ENCODE measurements at regions not wholly inside any gene's neighbourhood (a gene's known extent, or its start where the extent isn't known, plus 50 kb on each side); places are given as distances from the start of the nearest gene placed in this dataset.
"Not testable (repeated sequence)": the region's sequence is repeated elsewhere in the genome, so short reads cannot be mapped to it uniquely, and the experiment has no call there.

DNA sequence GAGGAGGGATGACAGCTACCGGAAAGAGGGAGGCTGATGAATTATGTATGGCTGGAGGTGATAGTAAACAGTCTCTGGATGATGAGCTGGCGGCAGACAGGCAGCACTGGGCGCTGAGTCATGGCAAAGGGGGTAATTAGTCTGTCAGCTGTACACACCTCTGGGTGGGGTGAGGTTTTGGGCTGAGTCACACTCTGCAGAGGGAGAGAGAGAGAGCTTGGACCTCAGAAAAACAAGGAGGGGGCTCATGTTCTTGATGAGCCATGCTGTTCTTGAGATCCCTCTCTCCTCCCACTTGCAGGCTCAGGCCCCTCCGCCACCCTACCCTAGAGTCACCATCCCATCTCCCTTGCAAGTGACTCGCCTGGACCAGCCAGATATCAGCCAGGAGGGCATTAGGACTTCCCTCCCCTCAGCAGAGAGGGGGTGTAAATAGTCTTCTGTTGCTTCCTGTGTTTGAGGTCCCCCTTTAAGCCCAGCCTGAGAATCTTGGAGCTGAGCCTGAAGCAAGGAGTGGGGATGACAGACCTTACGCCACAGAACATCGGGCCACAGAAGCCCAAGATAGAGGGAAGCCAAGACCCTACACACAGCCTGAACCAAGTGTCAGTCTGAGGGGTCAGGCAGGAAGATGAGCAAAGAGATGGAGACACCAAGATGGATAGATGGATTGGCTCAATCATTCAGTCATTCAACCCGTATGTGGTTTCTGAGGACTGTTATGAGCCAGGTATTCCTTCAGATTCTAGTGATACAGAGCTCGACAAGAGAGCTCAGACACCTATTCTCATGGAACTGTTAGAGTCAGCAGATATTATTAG is 383.2 kb upstream of the CCL2 start:
- Mint-ChIP-seq H3K4me3 (peak overlapping the region; percentile 17), H3K9me3 (no peaks in the 10 kb centered on the region), H3K4me1 (ENCODE audit: unreplicated experiment) (peaks cover 12% of the 10 kb centered on the region), H3K36me3 (no peaks in the 10 kb centered on the region), H3K27ac (peak overlapping the region; percentile 57), H3K27me3 (peaks cover 19% of the 10 kb centered on the region)
- DNase-seq (ENCODE audit: extremely low spot score, unreplicated experiment) = no peak
- TF ChIP-seq, protein P1, sequence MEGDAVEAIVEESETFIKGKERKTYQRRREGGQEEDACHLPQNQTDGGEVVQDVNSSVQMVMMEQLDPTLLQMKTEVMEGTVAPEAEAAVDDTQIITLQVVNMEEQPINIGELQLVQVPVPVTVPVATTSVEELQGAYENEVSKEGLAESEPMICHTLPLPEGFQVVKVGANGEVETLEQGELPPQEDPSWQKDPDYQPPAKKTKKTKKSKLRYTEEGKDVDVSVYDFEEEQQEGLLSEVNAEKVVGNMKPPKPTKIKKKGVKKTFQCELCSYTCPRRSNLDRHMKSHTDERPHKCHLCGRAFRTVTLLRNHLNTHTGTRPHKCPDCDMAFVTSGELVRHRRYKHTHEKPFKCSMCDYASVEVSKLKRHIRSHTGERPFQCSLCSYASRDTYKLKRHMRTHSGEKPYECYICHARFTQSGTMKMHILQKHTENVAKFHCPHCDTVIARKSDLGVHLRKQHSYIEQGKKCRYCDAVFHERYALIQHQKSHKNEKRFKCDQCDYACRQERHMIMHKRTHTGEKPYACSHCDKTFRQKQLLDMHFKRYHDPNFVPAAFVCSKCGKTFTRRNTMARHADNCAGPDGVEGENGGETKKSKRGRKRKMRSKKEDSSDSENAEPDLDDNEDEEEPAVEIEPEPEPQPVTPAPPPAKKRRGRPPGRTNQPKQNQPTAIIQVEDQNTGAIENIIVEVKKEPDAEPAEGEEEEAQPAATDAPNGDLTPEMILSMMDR (conservative IDR thresholded peaks at IDR 0.05) = no peak

DNA sequence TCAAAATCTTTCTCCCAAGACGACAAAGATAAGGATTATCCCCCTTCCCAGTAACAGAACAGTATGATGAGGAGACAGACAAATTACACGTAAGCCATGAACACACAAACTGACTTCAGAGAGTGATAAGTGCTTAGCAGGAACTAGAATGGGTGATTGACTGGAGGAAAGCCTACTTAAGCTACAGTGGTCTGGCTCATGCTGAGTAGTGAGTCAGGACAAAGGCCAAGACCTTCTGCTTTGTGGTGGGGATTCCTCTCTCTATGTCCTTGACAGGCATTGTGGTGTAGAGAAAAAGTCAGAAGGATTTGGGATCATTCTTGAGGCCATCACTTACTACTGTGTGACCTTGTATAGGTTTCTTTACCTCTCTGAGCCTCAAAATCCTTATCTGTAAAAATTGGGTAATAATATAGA is 381.9 kb upstream of the CCL2 start:
- Mint-ChIP-seq H3K4me1 (ENCODE audit: unreplicated experiment) (peaks cover 12% of the 10 kb centered on the region), H3K36me3 (no peaks in the 10 kb centered on the region), H3K27me3 (peaks cover 20% of the 10 kb centered on the region), H3K9me3 (no peaks in the 10 kb centered on the region), H3K4me3 (no peak overlapping the region), H3K27ac (no peak overlapping the region)
- TF ChIP-seq, protein P1 (conservative IDR thresholded peaks at IDR 0.05) = no peak
- no peak for DNase-seq (ENCODE audit: extremely low spot score, unreplicated experiment)

DNA sequence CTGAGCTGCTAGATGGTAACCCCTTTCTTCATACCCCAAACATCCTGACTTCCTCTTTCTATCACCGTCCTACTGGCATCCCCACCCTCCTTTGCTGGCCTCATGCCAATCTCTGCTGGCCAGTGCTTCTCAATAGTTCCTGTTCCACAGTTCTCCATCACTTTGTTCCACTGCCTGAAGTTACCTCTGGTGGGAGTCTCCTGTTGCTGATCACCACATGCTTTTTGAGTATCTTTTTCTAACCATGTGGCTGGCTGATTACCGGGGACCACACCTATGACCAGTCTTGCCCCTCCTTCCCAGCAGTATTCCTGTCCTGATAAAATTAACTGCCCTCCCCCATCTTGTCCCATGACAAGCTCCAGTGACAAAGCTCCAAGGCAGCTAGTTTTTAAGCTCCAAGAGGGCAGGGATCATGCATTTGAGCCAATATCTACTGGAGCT is 380.4 kb upstream of the CCL2 start:
- no peak overlapping the region for H3K4me3 Mint-ChIP-seq
- DNase-seq (ENCODE audit: extremely low spot score, unreplicated experiment) = no peak
- H3K36me3 Mint-ChIP-seq = no peaks in the 10 kb centered on the region
- H3K9me3 Mint-ChIP-seq = no peaks in the 10 kb centered on the region
- TF ChIP-seq, protein P1 (conservative IDR thresholded peaks at IDR 0.05) = no peak
- H3K27me3 Mint-ChIP-seq = peaks cover 23% of the 10 kb centered on the region
- no peak overlapping the region for H3K27ac Mint-ChIP-seq
- peaks cover 12% of the 10 kb centered on the region for H3K4me1 Mint-ChIP-seq (ENCODE audit: unreplicated experiment)

DNA sequence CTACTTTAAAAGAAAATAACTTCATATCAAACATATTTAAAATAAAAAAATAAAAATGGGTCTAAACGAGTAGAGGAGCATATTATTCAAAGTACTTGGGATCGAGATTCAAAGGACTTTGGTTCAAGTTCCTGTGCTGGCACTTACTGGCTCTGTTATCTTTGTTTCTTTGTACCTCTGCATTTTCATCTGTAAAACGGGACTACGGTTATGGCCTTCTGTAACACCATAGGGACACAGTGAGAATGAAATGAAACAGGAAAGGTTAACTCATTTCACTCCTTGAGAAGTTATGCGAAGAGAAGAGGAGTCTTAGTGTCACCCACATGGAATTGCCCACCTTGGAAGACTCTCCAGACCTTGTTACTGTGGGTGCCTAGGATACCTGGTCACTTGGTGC is 379.1 kb upstream of the CCL2 start:
- TF ChIP-seq, protein P1 (conservative IDR thresholded peaks at IDR 0.05) = no peak
- Mint-ChIP-seq H3K36me3 (no peaks in the 10 kb centered on the region), H3K9me3 (no peaks in the 10 kb centered on the region), H3K4me3 (no peak overlapping the region), H3K4me1 (ENCODE audit: unreplicated experiment) (peaks cover 12% of the 10 kb centered on the region), H3K27ac (no peak overlapping the region), H3K27me3 (peaks cover 27% of the 10 kb centered on the region)
- no peak for DNase-seq (ENCODE audit: extremely low spot score, unreplicated experiment)

DNA sequence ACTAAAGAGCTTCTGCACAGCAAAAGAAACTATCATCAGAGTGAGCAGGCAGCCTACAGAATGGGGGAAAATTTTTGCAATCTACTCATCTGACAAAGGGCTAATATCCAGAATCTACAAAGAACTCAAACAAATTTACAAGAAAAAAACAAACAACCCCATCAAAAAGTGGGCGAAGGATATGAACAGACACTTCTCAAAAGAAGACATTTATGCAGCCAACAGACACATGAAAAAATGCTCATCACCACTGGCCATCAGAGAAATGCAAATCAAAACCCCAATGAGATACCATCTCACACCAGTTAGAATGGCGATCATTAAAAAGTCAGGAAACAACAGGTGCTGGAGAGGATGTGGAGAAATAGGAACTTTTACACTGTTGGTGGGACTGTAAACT is 372.8 kb upstream of the CCL2 start:
- H3K4me1 Mint-ChIP-seq (ENCODE audit: unreplicated experiment); H3K9me3 Mint-ChIP-seq; H3K4me3 Mint-ChIP-seq; DNase-seq (ENCODE audit: extremely low spot score, unreplicated experiment); H3K27ac Mint-ChIP-seq; H3K36me3 Mint-ChIP-seq: not testable (repeated sequence)
- peaks cover 20% of the 10 kb centered on the region for H3K27me3 Mint-ChIP-seq

DNA sequence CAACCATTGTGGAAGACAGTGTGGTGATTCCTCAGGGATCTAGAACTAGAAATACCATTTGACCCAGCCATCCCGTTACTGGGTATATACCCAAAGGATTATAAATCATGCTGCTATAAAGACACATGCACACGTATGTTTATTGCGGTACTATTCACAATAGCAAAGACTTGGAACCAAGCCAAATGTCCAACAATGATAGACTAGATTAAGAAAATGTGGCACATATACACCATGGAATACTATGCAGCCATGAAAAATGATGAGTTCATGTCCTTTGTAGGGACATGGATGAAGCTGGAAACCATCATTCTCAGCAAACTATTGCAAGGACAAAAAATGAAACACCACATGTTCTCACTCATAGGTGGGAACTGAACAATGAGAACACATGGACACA is 372.4 kb upstream of the CCL2 start:
- not testable (repeated sequence) for H3K9me3 Mint-ChIP-seq; H3K4me1 Mint-ChIP-seq (ENCODE audit: unreplicated experiment); H3K4me3 Mint-ChIP-seq; H3K27ac Mint-ChIP-seq; DNase-seq (ENCODE audit: extremely low spot score, unreplicated experiment); H3K36me3 Mint-ChIP-seq
- H3K27me3 Mint-ChIP-seq = peaks cover 23% of the 10 kb centered on the region
